ENCODE measurements at regions not wholly inside any gene's neighbourhood (a gene's known extent, or its start where the extent isn't known, plus 50 kb on each side); places are given as distances from the start of the nearest gene placed in this dataset.

GRCh38 chr10:59560161-59560560 is 149.5 kb downstream of the SLC16A9 start:
- no peak for TF ChIP-seq TAF1 (IDR thresholded peaks at IDR 0.05; ENCODE audit: borderline replicate concordance, low read depth, low read length)
- no peak for TF ChIP-seq POLR2A (IDR thresholded peaks at IDR 0.05; ENCODE audit: low read depth, low read length)

Data from GM12892 (cell line).